GM23338 (cell line): ENCODE measurements at regions not wholly inside any gene's neighbourhood (a gene's known extent, or its start where the extent isn't known, plus 50 kb on each side); places are given as distances from the start of the nearest gene placed in this dataset.

ENCODE experiments used
- ATAC-seq: fragments of 200-7000 bp; cut with Tn5 transposase; 3 replicates; pipeline ENCODE4 v1.9.1; 2020
- DNase-seq: peaks from one replicate; pipeline ENCODE4 v3.0.0-alpha.2; 2015; ENCODE audit warnings: low spot score
- H2AFZ ChIP-seq: fragments of 200-600 bp; sonication (generic); 2 replicates; pipeline ENCODE4 v1.8.0; 2016; ENCODE audit warnings: antibody characterized with exemption, mild to moderate bottlenecking, moderate library complexity
- H3F3A ChIP-seq: fragments of 200-600 bp; sonication (generic); replicated peaks from 2 replicates; pipeline ENCODE4 v1.8.0; 2017; ENCODE audit warnings: antibody characterized with exemption, mixed run types, low read depth
- H3K27ac ChIP-seq: fragments of 200-600 bp; sonication (generic); 2 replicates; pipeline ENCODE4 v1.6.1; 2016; ENCODE audit warnings: low read depth
- H3K27me3 ChIP-seq: fragments of 200-600 bp; sonication (generic); 2 replicates; pipeline ENCODE4 v1.8.0; 2016; ENCODE audit warnings: mild to moderate bottlenecking, mixed run types, moderate library complexity; ENCODE audit not compliant: insufficient read depth
- H3K36me3 ChIP-seq: fragments of 200-600 bp; sonication (generic); 2 replicates; pipeline ENCODE4 v1.8.0; 2016; ENCODE audit warnings: mild to moderate bottlenecking; ENCODE audit not compliant: insufficient read depth
- H3K4me1 ChIP-seq: fragments of 200-600 bp; sonication (generic); 2 replicates; pipeline ENCODE4 v1.8.0; 2016; ENCODE audit warnings: mild to moderate bottlenecking, moderate library complexity; ENCODE audit not compliant: insufficient read depth
- H3K4me2 ChIP-seq: fragments of 200-600 bp; sonication (generic); 2 replicates; pipeline ENCODE4 v1.7.1; 2017; ENCODE audit warnings: mixed run types
- H3K4me3 ChIP-seq: fragments of 200-600 bp; sonication (generic); 2 replicates; pipeline ENCODE4 v1.6.1; 2016; ENCODE audit warnings: mixed run types
- H3K79me2 ChIP-seq: fragments of 200-600 bp; sonication (generic); replicated peaks from 2 replicates; pipeline ENCODE4 v1.8.0; 2017; ENCODE audit warnings: mild to moderate bottlenecking; ENCODE audit not compliant: insufficient read depth
- H3K9me2 ChIP-seq: fragments of 200-600 bp; sonication (generic); 2 replicates; pipeline ENCODE4 v1.8.0; 2017; ENCODE audit not compliant: insufficient read depth
- H4K20me1 ChIP-seq: fragments of 200-600 bp; sonication (generic); replicated peaks from 2 replicates; pipeline ENCODE4 v1.8.0; 2017; ENCODE audit warnings: mild to moderate bottlenecking; ENCODE audit not compliant: insufficient read depth
- H3K27ac Mint-ChIP-seq: 2 replicates; pipeline ENCODE4 v1.8.0; 2020; ENCODE audit warnings: inconsistent platforms, mild to moderate bottlenecking, moderate library complexity, mixed read lengths
- H3K27me3 Mint-ChIP-seq: 3 replicates; pipeline ENCODE4 v1.8.0; 2022; ENCODE audit warnings: low read depth, mild to moderate bottlenecking, moderate library complexity, mixed read lengths, inconsistent platforms; ENCODE audit not compliant: insufficient read depth, poor library complexity
- H3K36me3 Mint-ChIP-seq: 3 replicates; pipeline ENCODE4 v1.8.0; 2021; ENCODE audit warnings: low read depth, mild to moderate bottlenecking, inconsistent platforms, moderate library complexity, mixed read lengths
- H3K4me1 Mint-ChIP-seq: 3 replicates; pipeline ENCODE4 v1.8.0; 2020; ENCODE audit warnings: mild to moderate bottlenecking, inconsistent platforms, mixed read lengths
- H3K4me3 Mint-ChIP-seq: 3 replicates; pipeline ENCODE4 v1.8.0; 2021; ENCODE audit warnings: moderate library complexity, mild to moderate bottlenecking, inconsistent platforms, mixed read lengths
- H3K9me3 Mint-ChIP-seq: 3 replicates; pipeline ENCODE4 v1.8.0; 2020; ENCODE audit warnings: moderate library complexity, mild to moderate bottlenecking, inconsistent platforms, mixed read lengths
- CTCF ChIP-seq, 2 experiments: fragments of 200-600 bp in 1 of 2; sonication (generic) in 1 of 2; conservative IDR thresholded peaks; 2 replicates each; pipeline versions ENCODE4 v1.5.1 to v1.6.1; 2016 to 2017; ENCODE audit warnings: antibody characterized with exemption in 2 of 2, low read depth in 2 of 2, mild to moderate bottlenecking in 2 of 2, moderate library complexity in 1 of 2
- JUNB ChIP-seq: IDR thresholded peaks from one replicate; pipeline ENCODE4 v1.6.1; 2016; ENCODE audit warnings: antibody characterized with exemption; ENCODE audit not compliant: unreplicated experiment
- ZNF462 ChIP-seq: fragments of 250-450 bp; sonication (Bioruptor Pico); IDR thresholded peaks from 2 replicates; pipeline ENCODE4 v1.5.0; 2020; ENCODE audit warnings: mild to moderate bottlenecking, moderate library complexity

DNA sequence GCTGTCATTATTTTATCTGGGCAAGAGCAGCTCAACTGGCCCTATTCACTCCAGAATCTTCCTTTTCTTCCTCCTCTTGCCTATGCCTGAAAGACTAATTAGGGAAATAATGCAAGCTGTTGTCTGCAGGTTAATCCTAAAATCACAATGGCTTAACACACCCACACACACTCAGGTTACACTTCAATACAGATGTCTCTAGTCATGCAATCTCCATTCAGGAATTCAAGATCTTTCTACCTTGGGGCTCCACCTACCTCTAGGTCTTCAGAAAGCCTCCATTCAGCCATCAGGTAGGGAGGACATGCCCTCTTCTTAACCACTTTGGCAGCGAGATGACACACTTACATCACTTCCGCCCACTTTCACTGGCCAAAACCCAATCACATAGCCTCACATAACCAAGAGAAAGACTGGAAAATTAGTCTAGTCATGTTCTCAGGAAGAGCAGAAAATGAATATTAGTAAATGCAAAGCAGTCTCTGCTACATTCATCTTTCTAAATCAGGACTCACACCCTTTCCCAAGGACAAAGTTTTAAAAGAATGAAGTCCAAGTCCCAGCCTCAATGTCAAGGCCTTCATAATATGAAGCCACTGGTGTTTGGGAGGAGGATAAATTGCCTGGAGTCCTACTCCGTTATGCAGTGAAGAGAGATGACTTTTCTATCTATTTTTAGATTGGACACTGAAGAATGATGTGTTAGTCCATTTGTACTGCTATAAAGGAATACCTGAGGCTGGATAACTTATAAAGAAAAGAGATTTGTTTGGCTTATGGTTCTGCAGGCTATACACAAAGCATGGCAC lies 428.1 kb downstream of the EFNA5 start:
- no peaks in the 10 kb centered on the region for H3K9me3 Mint-ChIP-seq
- 0 out of 2 replicates have a peak, but pooled peaks cover 11% of the 10 kb centered on the region for H3K9me2 ChIP-seq
- no peaks in the 10 kb centered on the region for H3K4me1 ChIP-seq
- H3K4me3 Mint-ChIP-seq, result no peak overlapping the region
- peaks cover 8% of the 10 kb centered on the region; the same call in 2 of the 3 replicates for H3K4me1 Mint-ChIP-seq
- peak; percentile 73 for TF ChIP-seq ZNF462 (CRISPR knock-in tag)
- no peak for TF ChIP-seq JUNB
- 0 out of 4 replicates have a peak, but pooled peaks of 1 of the 2 experiments have one; percentile 4 for TF ChIP-seq CTCF (conservative IDR thresholded peaks at IDR 0.05; ENCODE audit: low read depth in 2 of 2)
- no peaks in the 10 kb centered on the region for H3K27me3 Mint-ChIP-seq
- H3K36me3 Mint-ChIP-seq, result no peaks in the 10 kb centered on the region
- H3K27ac ChIP-seq, result no peak overlapping the region
- no peak overlapping the region for H2AFZ ChIP-seq
- no peaks in the 10 kb centered on the region for H4K20me1 ChIP-seq
- no peak overlapping the region for H3K27ac Mint-ChIP-seq
- ATAC-seq, result peak; percentile 62
- no peak for DNase-seq
- no peaks in the 10 kb centered on the region for H3K79me2 ChIP-seq
- no peak overlapping the region for H3K4me2 ChIP-seq
- no peaks in the 10 kb centered on the region for H3K27me3 ChIP-seq
- H3K4me3 ChIP-seq, result no peak overlapping the region
- H3F3A ChIP-seq, result no peaks in the 10 kb centered on the region
- no peaks in the 10 kb centered on the region for H3K36me3 ChIP-seq
